COLO829 (cell line): ENCODE measurements at regions not wholly inside any gene's neighbourhood (a gene's known extent, or its start where the extent isn't known, plus 50 kb on each side); places are given as distances from the start of the nearest gene placed in this dataset.
A peak's percentile ranks its signal among the peaks of the same experiment; 100 is the strongest.
"Not testable (repeated sequence)": the region's sequence is repeated elsewhere in the genome, so short reads cannot be mapped to it uniquely, and the experiment has no call there.

ENCODE experiments used
- DNase-seq: peaks from one replicate; pipeline ENCODE4 v3.0.0; 2012; ENCODE audit warnings: low spot score

DNA sequence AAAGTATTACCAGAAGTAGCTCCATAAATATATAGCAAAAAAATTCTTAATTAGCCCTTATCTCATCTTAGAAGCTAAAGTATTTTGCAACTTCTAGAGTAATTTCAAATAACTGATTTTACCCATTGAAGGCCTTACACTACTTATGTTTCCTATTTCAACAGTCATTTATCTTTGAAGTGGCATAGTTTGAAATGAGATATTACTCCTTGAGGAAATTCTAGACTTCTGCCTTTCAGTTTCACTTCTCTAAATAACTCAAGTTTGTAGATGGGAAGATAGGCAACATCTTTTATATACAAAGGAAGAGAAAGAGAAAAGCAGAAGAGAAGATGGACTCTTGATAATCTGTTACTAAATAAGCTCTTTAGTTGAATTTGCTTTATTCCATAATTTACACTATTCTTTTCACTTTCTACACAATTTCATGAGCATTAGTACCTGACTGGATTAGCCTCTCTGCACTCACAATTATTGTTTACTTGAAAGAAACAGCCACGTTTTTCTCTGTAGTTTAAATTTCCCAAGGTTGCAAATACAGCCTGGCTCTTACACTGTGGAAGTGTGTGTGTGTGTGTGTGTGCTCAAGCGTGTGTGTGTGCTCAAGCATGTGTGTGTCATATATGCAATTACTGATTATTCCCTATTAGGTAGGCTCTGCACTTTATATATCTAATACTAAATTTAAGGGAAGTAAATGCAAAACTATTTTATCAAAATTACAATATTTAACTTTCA is 60.6 kb upstream of the EMB start:
- DNase-seq: no peak

DNA sequence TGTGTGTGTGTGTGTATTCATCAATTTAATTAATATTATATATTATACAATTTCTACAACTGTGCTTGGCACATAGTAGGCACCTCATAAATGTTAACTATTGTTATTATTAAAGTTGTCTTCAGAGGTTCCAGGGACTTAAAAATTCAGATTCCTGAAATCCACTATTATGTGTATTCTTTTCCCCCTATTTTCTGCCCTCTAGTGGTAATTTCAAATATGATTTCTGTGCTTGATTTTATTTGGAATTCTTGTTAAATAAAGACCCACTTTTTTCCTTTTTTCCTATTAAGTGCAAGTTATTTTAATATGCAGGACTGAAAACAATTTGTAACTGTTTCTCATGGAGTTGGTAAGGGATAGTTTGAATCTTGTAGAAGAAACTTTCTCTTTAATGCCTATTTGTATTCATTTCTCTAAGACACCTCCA is 72.0 kb upstream of the EMB start:
- not testable (repeated sequence) for DNase-seq

DNA sequence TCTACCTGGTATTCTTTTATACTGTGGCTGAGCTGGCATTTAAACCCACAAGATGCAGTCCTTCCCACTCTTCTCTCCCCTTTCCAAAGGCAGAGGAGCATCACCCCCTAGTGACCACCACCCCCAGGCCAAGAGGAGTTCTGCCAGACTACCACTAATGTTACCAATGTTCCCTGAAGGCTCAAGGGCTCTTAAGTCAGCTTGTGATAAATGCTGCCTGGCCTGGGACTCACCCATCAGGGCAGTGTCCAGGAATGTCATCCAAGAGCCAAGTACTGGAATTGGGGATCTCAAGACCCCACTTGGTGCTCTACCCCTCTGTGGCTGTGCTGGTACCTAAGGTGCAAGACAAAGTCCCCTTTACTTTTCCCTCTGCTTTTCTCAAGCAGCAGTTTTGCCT is 80.0 kb upstream of the EMB start:
- DNase-seq: not testable (repeated sequence)

DNA sequence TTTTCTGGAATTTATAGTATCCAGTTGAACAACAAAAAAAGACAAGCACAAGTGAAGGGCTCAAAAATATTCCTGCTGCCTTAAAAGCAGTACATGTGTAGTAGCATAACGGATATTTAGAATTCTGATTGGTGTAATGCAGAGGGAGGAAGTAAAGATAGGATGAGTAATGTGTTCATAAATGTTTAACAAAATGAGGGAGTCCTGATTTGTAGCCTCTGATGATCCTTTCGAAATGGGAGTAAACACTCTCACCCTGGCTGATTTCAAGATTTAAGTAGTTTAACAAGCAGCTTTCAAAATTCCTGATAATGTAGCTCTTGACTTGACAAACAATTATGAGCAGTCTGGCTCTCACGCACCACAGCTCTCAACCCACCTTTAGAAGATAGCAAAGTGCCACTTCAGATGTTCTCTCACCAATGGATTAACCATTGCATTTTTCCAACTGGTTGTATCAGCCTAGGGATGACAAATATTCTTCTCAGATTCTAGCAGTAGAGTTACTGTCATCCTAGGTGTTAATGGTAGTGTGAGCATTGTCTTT is 86.5 kb upstream of the EMB start:
- not testable (repeated sequence) for DNase-seq

DNA sequence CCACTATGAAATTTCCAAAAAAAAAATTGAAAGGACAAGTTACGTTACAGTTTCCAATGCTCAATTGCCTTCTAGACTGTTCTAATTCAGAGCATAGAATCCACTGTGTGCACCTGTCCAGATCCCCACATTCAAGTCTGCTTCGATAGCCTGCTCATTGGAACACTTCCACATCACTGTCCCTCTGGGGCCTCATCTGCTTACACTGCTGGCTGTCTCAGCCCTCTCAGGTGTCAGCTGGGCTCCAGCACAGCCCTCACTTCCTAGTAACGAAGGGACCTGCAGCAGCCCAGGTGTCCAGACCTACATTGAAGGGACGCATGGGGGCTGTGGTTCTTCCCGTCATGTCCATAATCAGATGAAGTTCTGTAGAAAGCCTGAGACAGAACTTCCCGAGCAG is 94.3 kb upstream of the EMB start:
- no peak for DNase-seq

DNA sequence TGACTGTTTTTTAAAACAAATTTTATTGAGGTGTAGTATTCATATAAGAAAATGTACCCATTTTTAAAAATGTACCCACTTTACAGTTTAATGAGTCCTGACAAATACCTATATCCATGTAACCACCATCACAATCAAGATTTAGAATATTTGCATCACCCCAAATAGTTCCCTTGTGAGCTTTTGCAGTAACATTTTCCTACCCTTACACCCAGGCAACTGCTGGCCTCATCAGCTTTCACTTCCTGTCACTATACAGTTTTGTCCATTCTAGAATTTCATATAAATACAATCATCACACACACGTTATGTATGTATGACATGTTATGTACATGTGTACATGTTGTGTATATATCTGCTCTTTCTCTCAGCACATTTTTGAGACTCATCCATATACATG is 96.4 kb upstream of the EMB start:
- DNase-seq: not testable (repeated sequence)

DNA sequence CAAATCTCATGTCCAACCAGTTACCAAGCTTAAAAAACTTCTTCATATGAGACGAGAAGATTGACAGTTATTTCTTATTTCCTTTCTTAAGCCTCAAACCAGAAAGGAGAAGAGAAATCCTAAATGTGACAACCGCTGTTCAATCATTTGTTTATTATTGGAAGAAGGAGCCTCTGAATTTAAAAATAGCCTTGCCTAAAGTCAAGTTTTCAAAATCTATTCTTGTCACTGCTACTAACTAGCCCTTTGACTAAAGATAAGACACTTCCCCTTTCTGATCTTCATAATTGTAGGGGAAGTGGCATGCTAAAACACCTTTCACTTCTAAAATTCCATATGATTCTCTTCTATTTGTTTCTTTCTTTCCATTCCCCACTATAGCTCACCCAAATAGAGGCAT is 106.2 kb upstream of the EMB start:
- DNase-seq: no peak

DNA sequence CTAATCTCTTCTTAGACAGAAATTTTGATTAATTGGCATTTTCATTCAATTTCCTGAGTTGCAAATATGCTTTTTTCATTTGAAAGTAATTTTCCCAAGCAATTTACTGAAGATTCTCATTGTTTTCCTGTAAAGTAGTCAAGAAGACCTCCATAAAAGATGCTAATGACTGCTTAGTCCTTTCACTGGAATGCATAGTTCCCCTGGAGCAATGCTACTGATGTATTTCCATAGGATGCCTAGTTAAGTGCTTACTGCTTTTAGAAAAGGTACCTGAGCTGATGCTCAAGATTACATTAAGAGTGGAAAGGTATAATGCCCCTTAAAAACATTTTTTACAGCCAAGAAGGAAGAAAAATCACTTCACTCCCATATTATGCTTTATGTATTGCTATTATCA is 109.2 kb upstream of the EMB start:
- no peak for DNase-seq

DNA sequence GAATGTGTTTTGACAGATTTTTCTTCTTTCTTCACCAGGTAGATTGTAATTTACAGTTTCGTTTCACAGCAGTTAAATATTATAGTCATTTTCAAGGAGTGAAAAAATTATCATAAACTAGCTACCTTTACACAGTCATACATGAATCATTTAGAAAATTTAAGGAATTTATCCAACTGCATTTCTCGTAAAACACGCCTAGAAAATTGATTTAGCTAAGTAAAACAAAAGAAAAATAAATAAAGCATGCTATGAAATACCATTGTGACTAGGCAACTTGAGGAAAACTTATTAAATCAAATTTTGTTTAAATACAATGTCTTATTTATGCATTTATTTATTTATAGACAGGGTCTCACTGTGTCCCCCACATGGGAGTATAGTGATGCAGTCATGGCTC is 109.9 kb upstream of the EMB start:
- no peak for DNase-seq

DNA sequence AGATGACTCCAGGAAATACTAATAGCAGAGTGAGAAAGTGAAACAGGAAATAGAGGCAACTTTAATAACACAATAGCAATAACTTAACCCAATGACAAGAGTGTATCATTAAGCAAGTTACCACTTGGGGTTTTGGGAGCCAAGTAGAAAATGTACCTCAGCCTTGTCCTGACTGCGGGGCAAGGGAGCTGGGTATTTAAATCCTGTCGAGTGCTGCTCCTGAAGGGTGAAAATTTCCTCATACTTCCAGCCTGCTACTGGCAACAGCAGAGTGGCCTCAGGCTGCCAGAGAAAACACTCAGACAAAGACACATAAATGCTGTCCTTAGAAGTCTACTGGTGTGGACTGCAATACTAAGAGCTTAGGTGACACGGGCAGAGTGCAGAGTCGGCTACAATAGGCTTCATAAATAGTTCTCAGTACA is 112.5 kb upstream of the EMB start:
- no peak for DNase-seq

DNA sequence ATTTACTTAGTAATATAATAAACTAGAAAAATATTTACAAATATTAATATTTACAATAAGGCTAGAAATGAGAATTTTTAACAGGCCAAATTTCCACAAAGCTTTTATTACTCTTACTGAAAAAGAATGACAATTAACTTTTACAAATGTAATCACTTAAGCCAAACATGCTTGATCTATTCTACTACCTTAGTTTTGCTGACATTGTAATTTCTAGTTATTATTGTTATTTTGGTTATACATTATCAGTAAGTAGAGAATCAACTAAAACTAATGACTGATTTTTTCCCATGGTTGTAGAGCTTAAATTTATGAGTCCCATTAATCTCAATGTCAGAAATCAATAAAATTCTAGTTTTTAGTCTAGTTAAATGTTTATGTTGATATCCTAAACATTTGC is 107.8 kb upstream of the PARP8 start:
- DNase-seq: not testable (repeated sequence)

DNA sequence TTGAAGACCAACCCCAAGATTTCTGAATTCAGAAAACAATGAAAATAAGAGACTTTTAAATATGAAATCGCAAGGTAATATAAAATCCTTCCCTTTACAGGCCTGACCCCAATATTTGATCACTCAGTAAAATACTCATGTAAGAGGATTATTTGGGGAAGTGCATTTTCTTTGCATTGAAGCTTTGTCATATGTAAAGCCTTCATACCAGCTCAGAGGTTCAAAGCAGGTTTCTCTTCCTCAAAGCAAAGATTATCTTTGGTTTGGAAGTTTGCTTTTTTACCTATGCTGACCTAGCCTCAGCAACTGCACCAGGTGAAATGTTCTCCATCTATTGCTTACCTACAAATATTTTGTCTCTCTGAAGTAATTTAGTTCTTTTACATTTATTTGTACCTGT is 106.5 kb upstream of the PARP8 start:
- no peak for DNase-seq

DNA sequence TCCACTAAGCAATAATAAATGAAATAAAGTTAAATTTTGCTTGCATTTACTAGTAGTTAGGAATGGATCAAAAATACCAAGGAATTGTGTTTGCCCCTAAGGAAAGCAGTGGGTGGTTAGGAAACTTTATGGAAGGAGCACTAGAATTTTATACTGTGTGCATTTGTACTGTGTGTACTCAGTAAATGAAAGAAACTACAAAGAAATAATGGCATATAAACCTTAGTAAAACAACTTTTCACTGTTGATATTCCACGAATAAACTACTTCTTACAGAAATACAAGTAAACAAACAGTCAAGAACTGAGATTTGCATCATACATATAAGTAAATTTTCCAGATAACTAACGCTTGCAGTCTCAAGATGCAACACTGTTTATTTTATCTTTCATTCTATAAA is 103.7 kb upstream of the PARP8 start:
- no peak for DNase-seq

DNA sequence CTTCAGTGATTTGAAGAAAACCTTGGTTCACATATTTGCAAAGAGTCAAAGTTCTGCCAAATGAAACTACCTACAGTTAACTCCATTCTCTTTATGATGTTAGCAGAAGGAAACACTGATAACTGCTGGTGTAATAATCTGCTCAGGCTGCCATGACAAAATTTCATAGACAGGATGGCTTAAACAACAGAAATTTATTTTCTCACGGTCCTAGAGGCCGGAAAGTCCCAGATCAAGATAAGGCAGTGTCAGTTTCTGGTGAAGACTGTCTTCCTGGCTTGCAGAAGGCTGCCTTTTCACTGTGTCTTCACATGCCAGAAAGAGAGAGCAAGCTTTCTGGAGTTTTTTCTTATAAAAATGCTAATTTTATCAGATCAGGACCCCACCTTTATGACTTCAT is 102.4 kb upstream of the PARP8 start:
- no peak for DNase-seq

DNA sequence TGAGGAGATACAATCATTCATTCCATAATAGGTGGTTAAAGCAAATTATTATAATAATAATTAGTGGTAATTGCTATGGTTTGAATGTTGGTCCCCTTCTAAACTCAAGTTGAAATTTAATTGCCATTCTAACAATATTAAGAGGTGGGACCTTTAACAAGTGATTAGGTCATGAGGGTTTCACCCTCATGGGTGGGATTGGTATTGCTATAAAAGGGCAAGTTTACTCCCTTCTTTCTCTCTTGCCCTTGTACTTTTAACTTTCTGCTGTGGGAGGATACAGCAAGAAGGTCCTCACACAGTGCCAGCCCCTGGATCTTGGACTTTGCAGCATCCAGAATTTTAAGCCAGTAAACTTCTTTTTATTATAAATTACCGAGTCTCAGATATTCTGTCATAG is 101.9 kb upstream of the PARP8 start:
- no peak for DNase-seq

DNA sequence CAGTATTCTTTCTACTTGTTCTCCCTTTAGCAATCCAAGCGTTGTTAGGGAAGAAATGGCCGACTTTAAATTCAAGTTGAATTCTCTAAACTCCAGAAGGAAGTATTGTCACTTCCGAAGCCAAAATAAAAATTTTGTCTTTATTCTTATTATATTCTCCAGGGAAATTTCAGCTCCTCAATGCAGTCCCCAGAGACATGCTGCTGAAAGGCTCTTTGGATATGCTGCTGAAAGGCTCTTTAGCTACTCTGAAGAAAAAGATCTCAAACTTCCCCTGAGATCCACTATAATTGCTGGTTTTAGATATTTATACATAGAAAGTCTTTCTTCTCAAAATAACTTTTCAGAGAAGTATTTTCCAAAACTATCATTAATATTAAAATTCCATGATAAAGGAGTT is 92.3 kb upstream of the PARP8 start:
- peak; percentile 26 for DNase-seq

DNA sequence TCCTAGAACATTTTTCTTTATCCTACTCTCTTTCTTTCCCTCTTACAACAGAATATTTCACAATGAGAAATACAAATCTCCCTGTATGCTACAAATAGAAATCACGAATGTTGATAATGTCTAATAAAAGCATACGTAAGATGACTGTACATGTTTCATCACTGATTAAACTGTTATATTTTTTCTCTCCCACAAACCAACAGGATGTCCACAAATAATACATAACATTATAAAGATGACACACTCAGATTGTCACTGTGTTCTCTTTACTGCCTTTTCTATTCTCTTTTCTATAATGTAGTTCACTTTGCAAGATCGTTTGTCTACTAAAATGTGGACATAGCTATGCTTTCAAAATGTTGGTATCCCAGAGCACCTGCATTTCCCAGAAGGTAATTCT is 90.7 kb upstream of the PARP8 start:
- DNase-seq: no peak

DNA sequence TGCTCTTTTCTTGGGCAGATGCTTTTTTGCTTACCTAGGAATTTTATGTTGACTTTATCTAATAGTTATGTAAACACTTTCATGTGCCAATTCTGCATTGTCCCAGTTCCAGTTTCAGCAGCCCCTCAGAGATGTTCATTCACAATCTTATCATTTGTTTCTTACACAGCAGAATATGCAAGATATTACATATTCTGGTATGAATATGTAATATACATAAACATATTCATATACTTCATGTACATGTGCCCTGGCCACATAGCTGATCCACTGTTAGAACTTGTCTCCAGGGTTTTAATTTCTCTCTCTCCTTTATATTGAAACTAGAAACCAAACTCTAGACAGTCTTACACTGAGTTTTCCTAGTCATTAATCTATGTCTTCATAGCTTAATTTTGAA is 90.2 kb upstream of the PARP8 start:
- DNase-seq: no peak

DNA sequence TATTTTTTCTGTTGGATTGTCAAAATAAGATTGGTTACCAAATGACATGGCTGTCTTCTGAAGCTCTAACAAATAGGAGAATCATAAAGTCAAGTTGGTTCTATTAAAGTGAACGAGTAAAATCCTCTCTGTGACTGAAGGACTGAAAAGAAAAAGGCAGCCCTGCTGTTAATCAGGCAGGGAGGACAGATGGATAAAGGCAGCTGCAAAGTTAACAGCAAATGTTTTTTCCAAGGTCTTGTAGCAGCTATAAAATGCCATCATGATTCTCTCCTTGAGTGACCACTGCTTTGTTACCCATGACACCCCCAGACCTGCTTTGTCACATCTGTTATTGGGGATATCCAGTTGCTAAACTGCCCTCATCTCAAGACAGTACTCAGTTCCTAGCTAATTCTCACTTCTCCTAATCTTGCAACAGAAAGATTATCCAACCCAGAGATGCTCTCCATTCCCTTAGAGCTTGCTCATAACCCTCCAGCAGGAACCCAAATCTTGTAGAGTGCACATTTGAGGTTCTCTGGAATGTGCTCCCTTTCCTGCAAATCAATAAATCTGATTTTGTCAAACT is 89.7 kb upstream of the PARP8 start:
- no peak for DNase-seq

DNA sequence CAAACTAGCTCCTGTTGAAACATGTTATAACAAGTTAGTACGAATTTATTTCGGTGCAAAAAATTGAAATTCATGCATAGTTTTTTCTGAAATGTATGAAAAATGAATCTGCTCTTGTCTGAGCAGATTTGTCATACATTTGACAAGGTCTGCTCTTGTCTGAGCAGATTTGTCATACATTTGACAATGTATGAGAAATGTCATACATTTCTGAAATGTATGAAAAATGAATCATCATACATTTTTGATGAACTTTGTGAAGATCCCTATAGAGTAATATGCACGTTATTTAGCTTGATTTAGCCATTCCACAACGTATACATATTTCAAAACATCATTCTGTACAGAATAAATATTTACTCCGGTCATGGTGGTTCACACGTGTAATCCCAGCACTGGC is 85.9 kb upstream of the PARP8 start:
- DNase-seq: no peak

DNA sequence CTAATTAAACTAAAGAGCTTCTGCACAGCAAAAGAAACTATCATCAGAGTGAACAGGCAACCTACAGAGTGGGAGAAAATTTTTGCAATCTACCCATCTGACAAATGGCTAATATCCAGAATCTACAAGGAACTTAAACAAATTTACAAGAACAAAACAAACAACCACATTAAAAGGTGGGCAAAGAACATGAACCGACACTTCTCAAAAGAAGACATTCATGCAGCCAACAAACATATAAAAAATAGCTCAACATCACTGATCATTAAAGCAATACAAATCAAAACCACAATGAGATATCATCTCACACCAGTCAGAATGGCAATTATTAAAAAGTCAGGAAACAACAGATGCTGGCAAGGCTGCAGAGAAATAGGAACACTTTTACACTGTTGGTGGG is 84.6 kb upstream of the PARP8 start:
- DNase-seq: not testable (repeated sequence)

DNA sequence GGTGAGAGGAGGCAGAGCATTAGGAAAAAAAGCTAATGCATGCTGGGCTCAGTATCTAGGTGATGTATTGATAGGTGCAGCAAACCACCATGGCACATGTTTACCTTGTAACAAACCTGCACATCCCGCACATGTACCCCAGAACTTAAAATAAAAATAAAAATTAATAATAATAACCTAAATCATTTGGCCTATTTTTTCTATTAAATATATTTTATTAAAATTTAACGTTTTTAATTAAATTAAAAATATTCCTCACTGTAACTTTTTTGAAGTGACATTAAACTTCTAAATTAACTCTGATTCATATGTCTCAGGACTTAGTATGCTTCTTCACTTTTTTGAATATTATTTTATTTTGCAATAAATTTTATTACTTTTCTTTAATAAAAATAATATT is 83.7 kb upstream of the PARP8 start:
- DNase-seq: no peak

DNA sequence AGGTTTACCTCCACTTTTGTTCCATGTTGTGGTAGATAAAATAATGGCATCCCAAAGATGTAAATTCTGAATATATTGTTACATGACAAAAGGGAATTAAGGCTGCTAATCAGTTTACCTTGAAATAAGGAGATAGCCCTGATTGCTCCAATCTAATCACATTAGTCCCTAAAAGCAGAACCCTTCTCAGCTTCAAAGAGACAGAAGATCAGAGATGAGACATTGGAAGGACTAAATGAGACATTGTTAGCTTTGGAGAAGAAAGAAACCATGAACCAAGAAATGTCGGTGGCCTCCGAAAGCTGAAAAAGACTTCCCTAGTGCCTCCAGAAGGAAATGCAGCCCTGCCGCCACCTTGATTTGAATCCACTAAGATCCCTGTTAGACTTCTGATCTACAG is 82.8 kb upstream of the PARP8 start:
- no peak for DNase-seq

DNA sequence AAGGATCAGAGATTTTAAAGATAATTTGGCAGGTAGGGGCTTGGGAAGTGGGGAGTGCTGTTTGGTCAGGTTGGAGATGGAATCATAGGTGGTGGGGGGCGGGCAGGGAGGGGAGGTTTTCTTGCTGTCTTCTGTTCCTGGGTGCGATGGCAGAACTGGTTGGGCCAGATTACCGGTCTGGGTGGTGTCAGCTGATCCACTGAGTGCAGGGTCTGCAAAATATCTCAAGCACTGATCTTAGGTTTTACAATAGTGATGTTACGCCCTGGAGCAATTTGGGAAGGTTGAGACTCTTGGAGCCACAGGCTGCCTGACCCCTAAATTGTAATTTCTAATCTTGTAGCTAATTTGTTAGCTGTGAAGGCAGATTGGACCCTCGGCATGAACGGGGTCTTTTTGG is 78.0 kb upstream of the PARP8 start:
- DNase-seq: not testable (repeated sequence)
